Endodermal cell (in vitro differentiated cells): ENCODE measurements at regions not wholly inside any gene's neighbourhood (a gene's known extent, or its start where the extent isn't known, plus 50 kb on each side); places are given as distances from the start of the nearest gene placed in this dataset.

Experiments used
- DNase-seq: peaks from one replicate; pipeline ENCODE4 v3.0.0-alpha.2; 2017
- H3K27ac ChIP-seq: 2 replicates; pipeline ENCODE4 v1.5.1; 2013; ENCODE audit warnings: mild to moderate bottlenecking, low read depth, low read length, moderate library complexity
- H3K27me3 ChIP-seq: 2 replicates; pipeline ENCODE4 v1.6.1; 2013; ENCODE audit warnings: mild to moderate bottlenecking, low read length, moderate library complexity; ENCODE audit not compliant: insufficient read depth, control insufficient read depth, poor library complexity, severe bottlenecking
- H3K36me3 ChIP-seq: 2 replicates; pipeline ENCODE4 v1.7.0; 2013; ENCODE audit warnings: mild to moderate bottlenecking, low read length, moderate library complexity; ENCODE audit not compliant: control insufficient read depth, insufficient read depth
- H3K4me1 ChIP-seq: one replicate; pipeline ENCODE4 v1.7.0; 2013; ENCODE audit warnings: low read length; ENCODE audit not compliant: control insufficient read depth, insufficient read depth
- H3K4me3 ChIP-seq: 2 replicates; pipeline ENCODE4 v1.5.1; 2013; ENCODE audit warnings: mild to moderate bottlenecking, low read length, moderate library complexity
- H3K9ac ChIP-seq: 2 replicates; pipeline ENCODE4 v1.6.1; 2013; ENCODE audit warnings: mild to moderate bottlenecking, low read length, moderate library complexity; ENCODE audit not compliant: poor library complexity, severe bottlenecking; ENCODE audit errors: extremely low read depth
- H3K9me3 ChIP-seq: 2 replicates; pipeline ENCODE4 v1.6.1; 2013; ENCODE audit warnings: mild to moderate bottlenecking, low read length, moderate library complexity; ENCODE audit not compliant: control insufficient read depth
- H3K27ac Mint-ChIP-seq: 2 replicates; pipeline ENCODE4 v1.8.0; 2020; ENCODE audit warnings: mixed read lengths
- H3K27me3 Mint-ChIP-seq: 2 replicates; pipeline ENCODE4 v1.8.0; 2021; ENCODE audit warnings: mild to moderate bottlenecking, mixed read lengths; ENCODE audit not compliant: insufficient read depth
- H3K36me3 Mint-ChIP-seq: 2 replicates; pipeline ENCODE4 v1.8.0; 2020; ENCODE audit warnings: low read depth, mixed read lengths
- H3K4me1 Mint-ChIP-seq: 2 replicates; pipeline ENCODE4 v1.8.0; 2020; ENCODE audit warnings: mixed read lengths
- H3K4me3 Mint-ChIP-seq: 2 replicates; pipeline ENCODE4 v1.8.0; 2020; ENCODE audit warnings: mild to moderate bottlenecking, moderate library complexity, mixed read lengths
- H3K9me3 Mint-ChIP-seq: 2 replicates; pipeline ENCODE4 v1.8.0; 2020; ENCODE audit warnings: mild to moderate bottlenecking, mixed read lengths
- CTCF ChIP-seq: fragments of 200-600 bp; sonication (generic); conservative IDR thresholded peaks from 2 replicates; pipeline ENCODE4 v1.5.0; 2021; ENCODE audit warnings: antibody characterized with exemption, mild to moderate bottlenecking
- WGBS, 2 experiments: methylation state at CpG; one replicate each; pipeline versions ENCODE4 v1.1.5 to v1.1.7; 2013; ENCODE audit warnings: missing lambda C conversion rate in 2 of 2, mixed read lengths in 1 of 2; ENCODE audit not compliant: insufficient coverage in 1 of 2, insufficient read length in 1 of 2; 5-methylcytosine and 5-hydroxymethylcytosine counted together

DNA sequence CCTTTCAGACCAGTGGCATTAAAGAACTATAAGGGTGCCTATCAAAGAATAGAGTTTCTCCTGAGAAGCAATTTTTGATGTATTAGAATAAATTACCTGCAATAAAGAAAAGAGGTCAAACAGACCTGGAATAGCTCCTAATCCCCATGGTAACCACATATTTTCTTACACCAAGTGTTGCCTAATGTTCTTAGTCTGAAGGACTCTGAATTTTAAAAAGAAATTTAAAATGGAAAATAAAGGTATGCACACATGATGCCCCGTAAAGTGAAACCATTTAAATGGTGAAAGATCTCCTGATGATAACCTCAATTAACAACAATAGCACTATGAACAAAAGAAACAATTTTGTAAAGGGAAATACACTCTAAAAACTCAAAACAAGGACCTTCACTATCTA, 55.1 kb upstream of the LOC128125822 start:
- H3K9me3 ChIP-seq, result no peaks in the 10 kb centered on the region
- Mint-ChIP-seq H3K4me3 (no peak overlapping the region), H3K27ac (no peak overlapping the region), H3K9me3 (no peaks in the 10 kb centered on the region), H3K27me3 (peaks cover 59% of the 10 kb centered on the region), H3K4me1 (no peaks in the 10 kb centered on the region), H3K36me3 (no peaks in the 10 kb centered on the region)
- no peak overlapping the region for H3K4me3 ChIP-seq
- no peak for TF ChIP-seq CTCF
- no peaks in the 10 kb centered on the region for H3K4me1 ChIP-seq
- H3K27me3 ChIP-seq, result peaks cover 56% of the 10 kb centered on the region
- no peak overlapping the region for H3K27ac ChIP-seq
- H3K9ac ChIP-seq, result no peak overlapping the region
- H3K36me3 ChIP-seq, result no peaks in the 10 kb centered on the region
- WGBS, 2 experiments, result 67% methylated on average over 1 of the region's 1 CpG; no CpG with 5 or more reads in 1 of the 2 experiments
- DNase-seq, result no peak

DNA sequence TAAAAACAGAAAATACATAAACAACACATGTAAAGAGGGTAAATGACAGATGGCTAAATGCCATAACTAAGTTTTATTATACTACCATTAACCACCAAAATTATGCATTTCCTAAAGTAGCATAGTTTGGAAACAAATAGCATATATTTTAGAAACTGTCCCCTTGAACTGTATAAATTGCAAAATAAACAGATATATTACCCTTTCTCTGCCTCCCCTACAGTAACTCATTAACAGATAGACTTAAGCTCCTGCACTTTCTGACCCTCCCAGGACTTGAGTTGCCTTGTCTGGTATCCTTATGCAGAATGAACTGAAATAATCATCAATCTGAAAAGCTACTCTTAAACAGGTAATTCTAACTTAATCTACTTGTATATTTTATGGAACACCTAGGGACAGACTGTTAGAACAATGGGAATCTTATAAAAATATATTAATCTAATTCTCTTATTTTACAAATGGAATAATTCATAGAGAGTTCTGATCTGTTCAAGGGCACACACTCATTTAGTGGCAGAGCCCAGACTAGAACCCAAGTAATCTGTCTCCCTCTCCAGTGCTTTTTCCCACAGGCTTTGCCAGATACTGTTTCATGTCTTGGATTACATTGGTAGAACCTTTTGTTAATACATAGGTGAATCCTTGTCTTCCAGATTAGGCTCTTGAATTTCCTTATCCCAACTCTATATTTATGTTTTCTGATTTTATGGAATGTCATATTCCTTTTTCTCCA, 50.6 kb upstream of the LOC128125822 start:
- H3K9me3 Mint-ChIP-seq, result no peaks in the 10 kb centered on the region
- Histone ChIP-seq H3K27me3 (peaks cover 58% of the 10 kb centered on the region), H3K36me3 (no peaks in the 10 kb centered on the region), H3K4me3 (no peak overlapping the region), H3K4me1 (no peaks in the 10 kb centered on the region), H3K27ac (no peak overlapping the region), H3K9me3 (no peaks in the 10 kb centered on the region), H3K9ac (no peak overlapping the region)
- no peak for TF ChIP-seq CTCF
- H3K27me3 Mint-ChIP-seq, result peaks cover 58% of the 10 kb centered on the region
- DNase-seq, result no peak
- no peak overlapping the region for H3K27ac Mint-ChIP-seq
- no peaks in the 10 kb centered on the region for H3K36me3 Mint-ChIP-seq
- no peaks in the 10 kb centered on the region for H3K4me1 Mint-ChIP-seq
- H3K4me3 Mint-ChIP-seq, result no peak overlapping the region
